H1 (cell line): ENCODE measurements at regions not wholly inside any gene's neighbourhood (a gene's known extent, or its start where the extent isn't known, plus 50 kb on each side); places are given as distances from the start of the nearest gene placed in this dataset.

ENCODE experiments used
- CTCF ChIA-PET: fragments of 300-600 bp; sonication (Branson Sonifier 250); formaldehyde crosslinking; loops from one replicate; lab custom pipeline; 2021; ENCODE audit not compliant: partially characterized antibody; lab: Charles Lee
- POLR2A ChIA-PET: fragments of 300-600 bp; sonication (Branson Sonifier 250); formaldehyde crosslinking; loops from one replicate; lab custom pipeline; 2021; ENCODE audit warnings: inconsistent platforms; ENCODE audit not compliant: partially characterized antibody; lab: Charles Lee
- DNase-seq, 2 experiments: peaks; one replicate each; pipeline versions ENCODE4 v3.0.0 to v3.0.0-alpha.2; 2010 to 2022; ENCODE audit warnings: low spot score in 2 of 2, low read depth in 1 of 2, mixed read lengths in 1 of 2
- FAIRE-seq: peaks from 2 replicates; lab custom pipeline; 2011; peaks lifted over from hg19 to GRCh38; lab: Jason Lieb, UNC
- H2AFZ ChIP-seq: 2 replicates; pipeline ENCODE4 v1.8.1; 2012; ENCODE audit warnings: low read length, inconsistent platforms
- H2AK5ac ChIP-seq: 2 replicates; pipeline ENCODE4 v1.6.1; 2013; ENCODE audit warnings: low read depth, low read length
- H2BK120ac ChIP-seq: replicated peaks from 2 replicates; pipeline ENCODE3; 2013; ENCODE audit warnings: low read depth, low read length, inconsistent platforms
- H2BK12ac ChIP-seq: 2 replicates; pipeline ENCODE4 v1.6.1; 2013; ENCODE audit warnings: low read depth, low read length
- H2BK15ac ChIP-seq: 2 replicates; pipeline ENCODE4 v1.6.1; 2013; ENCODE audit warnings: low read length
- H2BK20ac ChIP-seq: 2 replicates; pipeline ENCODE4 v1.6.1; 2013; ENCODE audit warnings: low read length
- H2BK5ac ChIP-seq: 2 replicates; pipeline ENCODE4 v1.6.1; 2013; ENCODE audit warnings: low read depth, low read length
- H3K14ac ChIP-seq: 2 replicates; pipeline ENCODE4 v1.6.1; 2013; ENCODE audit warnings: inconsistent platforms; ENCODE audit not compliant: insufficient read length
- H3K18ac ChIP-seq: 2 replicates; pipeline ENCODE4 v1.6.1; 2013; ENCODE audit warnings: low read length; ENCODE audit errors: extremely low read depth
- H3K23ac ChIP-seq: 2 replicates; pipeline ENCODE4 v1.6.1; 2013; ENCODE audit warnings: inconsistent platforms; ENCODE audit not compliant: insufficient read length
- H3K23me2 ChIP-seq: 2 replicates; pipeline ENCODE4 v1.6.1; 2013; ENCODE audit warnings: low read depth, low read length
- H3K27ac ChIP-seq: 2 replicates; pipeline ENCODE4 v1.6.1; 2011; ENCODE audit warnings: low read depth, low read length, inconsistent platforms
- H3K27me3 ChIP-seq, 4 experiments: replicated peaks in 1 of 4; 1 replicate in 1 of 4; 2 replicates in 3 of 4; pipeline versions ENCODE4 v1.6.1 to v1.8.1; 2011 to 2013; ENCODE audit warnings: low read length in 3 of 4, mild to moderate bottlenecking in 3 of 4, inconsistent platforms in 2 of 4, mixed read lengths in 2 of 4, moderate library complexity in 1 of 4; ENCODE audit not compliant: control insufficient read depth in 3 of 4, insufficient read depth in 3 of 4; ENCODE audit errors: extremely low read depth in 1 of 4
- H3K36me3 ChIP-seq, 4 experiments: 2 replicates each; pipeline versions ENCODE4 v1.6.1 to v1.8.1; 2011 to 2013; ENCODE audit warnings: mild to moderate bottlenecking in 4 of 4, low read length in 3 of 4, moderate library complexity in 2 of 4, control low read depth in 1 of 4, inconsistent platforms in 1 of 4; ENCODE audit not compliant: insufficient read depth in 4 of 4, control insufficient read depth in 2 of 4
- H3K4ac ChIP-seq: replicated peaks from 2 replicates; pipeline ENCODE3; 2013; ENCODE audit warnings: low read length, low read depth, mixed read lengths, inconsistent platforms; ENCODE audit not compliant: insufficient read length
- H3K4me1 ChIP-seq, 4 experiments: replicated peaks in 1 of 4; 1 replicate in 1 of 4; 2 replicates in 3 of 4; pipeline versions ENCODE4 v1.6.1 to v1.8.1; 2011 to 2013; ENCODE audit warnings: low read length in 3 of 4, inconsistent platforms in 2 of 4, mixed read lengths in 1 of 4; ENCODE audit not compliant: insufficient read depth in 4 of 4, control insufficient read depth in 3 of 4
- H3K4me2 ChIP-seq, 2 experiments: 2 replicates each; pipeline versions ENCODE4 v1.6.1 to v1.8.1; 2011 to 2013; ENCODE audit warnings: low read depth in 2 of 2, low read length in 2 of 2, control low read depth in 1 of 2, inconsistent platforms in 1 of 2, mild to moderate bottlenecking in 1 of 2; ENCODE audit not compliant: insufficient read depth in 1 of 2
- H3K4me3 ChIP-seq, 4 experiments: fragments of 200-600, 300-600 bp in 1 of 4; sonication (generic), shearing (Covaris generic), sonication (Bioruptor Twin) in 1 of 4; 2 replicates each; pipeline versions ENCODE4 v1.5.1 to v1.8.1; 2011 to 2016; ENCODE audit warnings: low read length in 4 of 4, low read depth in 3 of 4, control low read depth in 2 of 4, inconsistent platforms in 2 of 4, mild to moderate bottlenecking in 2 of 4, mixed read lengths in 1 of 4, moderate library complexity in 1 of 4; ENCODE audit not compliant: insufficient read depth in 2 of 4; ENCODE audit errors: extremely low read depth in 1 of 4
- H3K56ac ChIP-seq: replicated peaks from 2 replicates; pipeline ENCODE3; 2013; ENCODE audit warnings: low read depth, mild to moderate bottlenecking, mixed read lengths, low read length, inconsistent platforms; ENCODE audit not compliant: insufficient read length
- H3K79me1 ChIP-seq: 2 replicates; pipeline ENCODE4 v1.6.1; 2013; ENCODE audit warnings: low read depth, low read length, control low read depth
- H3K79me2 ChIP-seq, 2 experiments: 2 replicates each; pipeline versions ENCODE4 v1.6.1 to v1.8.1; 2012 to 2013; ENCODE audit warnings: low read length in 2 of 2, mild to moderate bottlenecking in 2 of 2, inconsistent platforms in 1 of 2; ENCODE audit not compliant: insufficient read depth in 2 of 2, control insufficient read depth in 1 of 2
- H3K9ac ChIP-seq, 4 experiments: replicated peaks in 1 of 4; 1 replicate in 1 of 4; 2 replicates in 3 of 4; pipeline versions ENCODE4 v1.6.1 to v1.8.1; 2011 to 2013; ENCODE audit warnings: low read depth in 3 of 4, low read length in 3 of 4, control low read depth in 2 of 4, mild to moderate bottlenecking in 2 of 4, moderate library complexity in 2 of 4, inconsistent platforms in 1 of 4; ENCODE audit errors: extremely low read depth in 1 of 4
- H3K9me3 ChIP-seq, 2 experiments: 2 replicates each; pipeline versions ENCODE4 v1.6.1 to v1.8.1; 2012 to 2013; ENCODE audit warnings: mild to moderate bottlenecking in 2 of 2, moderate library complexity in 2 of 2, control low read depth in 1 of 2, inconsistent platforms in 1 of 2, low read depth in 1 of 2, low read length in 1 of 2, mixed read lengths in 1 of 2; ENCODE audit not compliant: insufficient read depth in 2 of 2
- H4K20me1 ChIP-seq, 2 experiments: replicated peaks in 1 of 2; 2 replicates each; pipeline versions ENCODE3 to v1.8.1; 2011 to 2013; ENCODE audit warnings: inconsistent platforms in 2 of 2, low read length in 2 of 2, mild to moderate bottlenecking in 1 of 2; ENCODE audit not compliant: insufficient read depth in 2 of 2, control insufficient read depth in 1 of 2
- H4K5ac ChIP-seq: 2 replicates; pipeline ENCODE4 v1.6.1; 2013; ENCODE audit warnings: low read length, low read depth, mixed read lengths, inconsistent platforms; ENCODE audit not compliant: insufficient read length
- H4K8ac ChIP-seq: 2 replicates; pipeline ENCODE4 v1.8.0; 2013; ENCODE audit warnings: mild to moderate bottlenecking, moderate library complexity, low read length, inconsistent platforms; ENCODE audit not compliant: insufficient read depth; ENCODE audit errors: extremely low read depth
- H4K91ac ChIP-seq: replicated peaks from 2 replicates; pipeline ENCODE3; 2013; ENCODE audit warnings: low read length, mixed read lengths, inconsistent platforms; ENCODE audit not compliant: insufficient read length
- ATF3 ChIP-seq: IDR thresholded peaks from 2 replicates; pipeline ENCODE4 v1.6.1; 2011; ENCODE audit warnings: low read depth, mild to moderate bottlenecking, low read length; ENCODE audit not compliant: insufficient read depth
- CHD2 ChIP-seq: IDR thresholded peaks from 2 replicates; pipeline ENCODE4 v1.6.1; 2012; ENCODE audit warnings: low read length, improper control_type of control experiment
- E2F6 ChIP-seq: IDR thresholded peaks from 2 replicates; pipeline ENCODE4 v1.6.1; 2012; ENCODE audit warnings: inconsistent platforms
- EZH2 ChIP-seq: fragments of 200-600 bp; sonication (generic); IDR thresholded peaks from 2 replicates; pipeline ENCODE4 v1.7.1; 2012; ENCODE audit warnings: low read depth, mild to moderate bottlenecking, moderate library complexity, low read length, inconsistent platforms; ENCODE audit not compliant: severe bottlenecking
- HDAC2 ChIP-seq, 2 experiments: fragments of 300-600 bp in 1 of 2; sonication (generic) in 1 of 2; IDR thresholded peaks; 2 replicates each; pipeline ENCODE4 v1.6.1; 2011 to 2012; ENCODE audit warnings: low read depth in 2 of 2, low read length in 2 of 2, mild to moderate bottlenecking in 2 of 2, moderate library complexity in 2 of 2, borderline replicate concordance in 1 of 2, inconsistent platforms in 1 of 2
- JUND ChIP-seq: IDR thresholded peaks from 2 replicates; pipeline ENCODE4 v1.6.1; 2011; ENCODE audit warnings: mild to moderate bottlenecking, improper control_type of control experiment, low read length
- MAX ChIP-seq: IDR thresholded peaks from 2 replicates; pipeline ENCODE4 v1.6.1; 2012; ENCODE audit warnings: inconsistent platforms
- NRF1 ChIP-seq: IDR thresholded peaks from 2 replicates; pipeline ENCODE4 v1.6.1; 2011; ENCODE audit warnings: mild to moderate bottlenecking, low read depth, low read length, improper control_type of control experiment
- PHF8 ChIP-seq: fragments of 200-600 bp; sonication (generic); conservative IDR thresholded peaks from 2 replicates; pipeline ENCODE4 v1.7.1; 2012; ENCODE audit warnings: low read depth, mild to moderate bottlenecking, inconsistent platforms, low read length, moderate library complexity
- SIRT6 ChIP-seq: IDR thresholded peaks from one replicate; pipeline ENCODE4 v1.7.1; 2012; ENCODE audit warnings: low read length, inconsistent platforms
- SP4 ChIP-seq: IDR thresholded peaks from 2 replicates; pipeline ENCODE4 v1.6.1; 2012; ENCODE audit warnings: low read length, inconsistent platforms
- TCF12 ChIP-seq: IDR thresholded peaks from 2 replicates; pipeline ENCODE4 v1.6.1; 2011; ENCODE audit warnings: low read depth, mild to moderate bottlenecking, low read length
- WGBS, 2 experiments: shearing (Covaris generic) in 1 of 2; methylation state at CpG; one replicate each; pipeline versions ENCODE4 v1.1.6 to v1.1.7; 2013 to 2015; ENCODE audit warnings: low lambda C conversion rate in 2 of 2, mixed read lengths in 2 of 2, inconsistent platforms in 1 of 2, low coverage in 1 of 2, missing lambda C conversion rate in 1 of 2; ENCODE audit not compliant: insufficient replicate concordance in 2 of 2, insufficient coverage in 1 of 2, insufficient read length in 1 of 2; ENCODE audit errors: extremely low coverage in 1 of 2, missing lambda C conversion rate in 1 of 2; 5-methylcytosine and 5-hydroxymethylcytosine counted together

- Histone ChIP-seq H3K14ac (no peak overlapping the region), H2BK20ac (no peak overlapping the region), H3K4me3 (no peak overlapping the region), H3K23me2 (no peaks in the 10 kb centered on the region), H2BK15ac (no peak overlapping the region), H3K27ac (no peak overlapping the region), H3K79me2 (no peaks in the 10 kb centered on the region), H3K27me3 (no peaks in the 10 kb centered on the region), H4K20me1 (no peaks in the 10 kb centered on the region), H4K8ac (no peak overlapping the region), H3K9me3 (no peaks in the 10 kb centered on the region), H3K23ac (no peak overlapping the region), H3K4me1 (no peaks in the 10 kb centered on the region), H3K79me1 (no peaks in the 10 kb centered on the region), H3K4ac (no peak overlapping the region), H4K5ac (no peak overlapping the region), H4K91ac (no peak overlapping the region), H2AK5ac (no peak overlapping the region), H3K9ac (no peak overlapping the region), H2BK12ac (no peak overlapping the region), H2AFZ (no peak overlapping the region), H3K36me3 (no peaks in the 10 kb centered on the region), H3K18ac (no peak overlapping the region), H2BK5ac (no peak overlapping the region), H2BK120ac (no peak overlapping the region), H3K4me2 (no peak overlapping the region), H3K56ac (no peak overlapping the region)
- 94% methylated on average over 5 of the region's 5 CpGs; no CpG with 5 or more reads in 1 of the 2 experiments for WGBS, 2 experiments
- CTCF ChIA-PET = no interaction called here
- TF ChIP-seq SP4 (no peak), TCF12 (no peak), ATF3 (no peak), E2F6 (no peak), JUND (no peak), CHD2 (no peak), NRF1 (no peak), MAX (no peak), SIRT6 (no peak), HDAC2 (IDR thresholded peaks at IDR 0.05; ENCODE audit: borderline replicate concordance in 1 of 2, low read depth in 2 of 2, low read length in 2 of 2) (no peak), EZH2 (no peak), PHF8 (no peak)
- no peak for FAIRE-seq
- no peak for DNase-seq
- POLR2A ChIA-PET = no interaction called here
These were observed 158.0 kb downstream of the CBLL2 start for GRCh38 chrX:22430701-22431100.
